ENCODE measurements at regions not wholly inside any gene's neighbourhood (a gene's known extent, or its start where the extent isn't known, plus 50 kb on each side); places are given as distances from the start of the nearest gene placed in this dataset.
"Not testable (repeated sequence)": the region's sequence is repeated elsewhere in the genome, so short reads cannot be mapped to it uniquely, and the experiment has no call there.

DNA sequence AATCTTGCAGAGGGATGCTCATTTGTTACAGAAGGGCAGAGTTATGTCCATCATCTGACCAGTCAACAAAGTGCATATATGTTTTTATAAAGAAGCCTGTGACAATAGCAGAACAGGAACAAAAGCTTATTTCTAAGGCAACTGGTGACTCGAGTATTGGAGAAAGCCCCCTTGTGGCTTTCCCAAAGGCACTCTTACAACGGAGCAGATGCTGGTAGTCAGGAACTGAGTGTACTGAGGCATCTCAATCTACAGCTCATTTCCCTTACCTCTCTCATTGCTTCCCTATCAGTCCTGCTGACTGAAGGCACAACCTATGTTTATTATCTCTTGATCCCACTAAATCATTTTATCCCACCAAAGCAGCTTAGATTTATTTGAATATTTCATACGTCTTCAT, 557.1 kb upstream of the CHAC2 start:
- ATAC-seq (ENCODE audit: insufficient number of reproducible peaks, low FRiP score, low read depth), result no peak

GRCh38 chr2:53209679-53210458, 557.7 kb upstream of the CHAC2 start:
- no peak for DNase-seq (ENCODE audit: low spot score)
- ATAC-seq (ENCODE audit: insufficient number of reproducible peaks, low FRiP score, low read depth), result no peak
- TF ChIP-seq, protein P1, sequence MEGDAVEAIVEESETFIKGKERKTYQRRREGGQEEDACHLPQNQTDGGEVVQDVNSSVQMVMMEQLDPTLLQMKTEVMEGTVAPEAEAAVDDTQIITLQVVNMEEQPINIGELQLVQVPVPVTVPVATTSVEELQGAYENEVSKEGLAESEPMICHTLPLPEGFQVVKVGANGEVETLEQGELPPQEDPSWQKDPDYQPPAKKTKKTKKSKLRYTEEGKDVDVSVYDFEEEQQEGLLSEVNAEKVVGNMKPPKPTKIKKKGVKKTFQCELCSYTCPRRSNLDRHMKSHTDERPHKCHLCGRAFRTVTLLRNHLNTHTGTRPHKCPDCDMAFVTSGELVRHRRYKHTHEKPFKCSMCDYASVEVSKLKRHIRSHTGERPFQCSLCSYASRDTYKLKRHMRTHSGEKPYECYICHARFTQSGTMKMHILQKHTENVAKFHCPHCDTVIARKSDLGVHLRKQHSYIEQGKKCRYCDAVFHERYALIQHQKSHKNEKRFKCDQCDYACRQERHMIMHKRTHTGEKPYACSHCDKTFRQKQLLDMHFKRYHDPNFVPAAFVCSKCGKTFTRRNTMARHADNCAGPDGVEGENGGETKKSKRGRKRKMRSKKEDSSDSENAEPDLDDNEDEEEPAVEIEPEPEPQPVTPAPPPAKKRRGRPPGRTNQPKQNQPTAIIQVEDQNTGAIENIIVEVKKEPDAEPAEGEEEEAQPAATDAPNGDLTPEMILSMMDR (IDR thresholded peaks at IDR 0.05), result no peak
- Histone ChIP-seq H3K4me1 (ENCODE audit: control insufficient read depth in 1 of 2, low read depth in 2 of 2) (no peaks in the 10 kb centered on the region), H3K27me3 (replicated peaks; ENCODE audit: insufficient read depth) (no peaks in the 10 kb centered on the region), H3K4me3 (no peak overlapping the region), H3K27ac (no peak overlapping the region), H3K36me3 (no peaks in the 10 kb centered on the region), H3K9me3 (no peaks in the 10 kb centered on the region)

More for the DNA sequence above, 557.1 kb upstream of the CHAC2 start:
- TF ChIP-seq, protein P1 (IDR thresholded peaks at IDR 0.05), result no peak
- Histone ChIP-seq H3K27me3 (replicated peaks; ENCODE audit: insufficient read depth) (no peaks in the 10 kb centered on the region), H3K27ac (no peak overlapping the region), H3K9me3 (no peaks in the 10 kb centered on the region), H3K4me3 (no peak overlapping the region), H3K36me3 (no peaks in the 10 kb centered on the region), H3K4me1 (ENCODE audit: control insufficient read depth in 1 of 2, low read depth in 2 of 2) (no peaks in the 10 kb centered on the region)
- DNase-seq (ENCODE audit: low spot score), result no peak

- Histone ChIP-seq H3K4me1 (ENCODE audit: control insufficient read depth in 1 of 2, low read depth in 2 of 2) (no peaks in the 10 kb centered on the region), H3K27me3 (replicated peaks; ENCODE audit: insufficient read depth) (no peaks in the 10 kb centered on the region), H3K9me3 (no peaks in the 10 kb centered on the region), H3K36me3 (no peaks in the 10 kb centered on the region), H3K4me3 (no peak overlapping the region), H3K27ac (no peak overlapping the region)
- DNase-seq (ENCODE audit: low spot score), result no peak
- TF ChIP-seq, protein P1 (IDR thresholded peaks at IDR 0.05), result no peak
- ATAC-seq (ENCODE audit: insufficient number of reproducible peaks, low FRiP score, low read depth), result no peak
Observed at GRCh38 chr2:53208815-53209214, 558.8 kb upstream of the CHAC2 start.

DNA sequence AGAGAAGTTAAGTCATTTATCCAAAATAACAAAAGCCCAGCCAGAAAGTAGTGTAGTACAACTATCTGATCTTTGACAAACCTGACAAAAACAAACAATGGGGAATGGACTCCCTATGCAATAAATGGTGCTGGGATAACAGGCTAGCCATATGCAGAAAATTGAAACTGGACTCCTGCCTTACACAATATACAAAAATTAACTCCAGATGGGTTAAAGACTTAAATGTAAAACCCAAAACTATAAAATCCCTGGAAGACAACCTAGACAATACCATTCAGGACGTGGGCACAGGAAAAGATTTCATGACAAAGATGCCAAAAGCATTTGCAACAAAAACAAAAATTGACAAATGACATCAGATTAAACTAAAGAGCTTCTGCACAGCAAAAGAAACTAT, 561.4 kb upstream of the CHAC2 start:
- not testable (repeated sequence) for H3K4me3 ChIP-seq; ATAC-seq (ENCODE audit: insufficient number of reproducible peaks, low FRiP score, low read depth); H3K9me3 ChIP-seq; H3K27me3 ChIP-seq (replicated peaks; ENCODE audit: insufficient read depth); H3K36me3 ChIP-seq; DNase-seq (ENCODE audit: low spot score); H3K4me1 ChIP-seq (ENCODE audit: control insufficient read depth in 1 of 2, low read depth in 2 of 2); H3K27ac ChIP-seq

DNA sequence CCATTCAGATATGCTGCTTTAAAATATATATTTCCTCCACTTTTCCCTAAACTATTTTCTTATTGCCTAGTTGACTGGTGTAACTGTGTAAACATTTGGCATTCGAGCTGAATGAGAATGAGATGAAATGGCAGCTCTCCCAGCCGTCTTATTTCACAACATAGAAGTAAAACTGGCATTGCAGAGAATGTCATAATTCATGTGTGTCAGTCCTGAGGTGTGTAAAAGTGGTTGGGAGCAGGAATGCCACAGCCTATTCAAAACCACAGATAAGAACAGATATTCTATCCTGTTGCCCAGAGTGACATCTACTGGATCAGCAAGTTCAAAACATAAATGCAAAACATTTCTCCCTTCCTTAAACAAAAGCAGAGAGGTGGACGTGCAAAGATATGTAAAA, 565.5 kb upstream of the CHAC2 start:
- Histone ChIP-seq H3K4me3 (no peak overlapping the region), H3K27me3 (replicated peaks; ENCODE audit: insufficient read depth) (no peaks in the 10 kb centered on the region), H3K27ac (no peak overlapping the region), H3K36me3 (no peaks in the 10 kb centered on the region), H3K4me1 (ENCODE audit: control insufficient read depth in 1 of 2, low read depth in 2 of 2) (no peaks in the 10 kb centered on the region), H3K9me3 (no peaks in the 10 kb centered on the region)
- TF ChIP-seq, protein P1 (IDR thresholded peaks at IDR 0.05), result no peak
- DNase-seq (ENCODE audit: low spot score) (no peak), ATAC-seq (ENCODE audit: insufficient number of reproducible peaks, low FRiP score, low read depth) (no peak)

DNA sequence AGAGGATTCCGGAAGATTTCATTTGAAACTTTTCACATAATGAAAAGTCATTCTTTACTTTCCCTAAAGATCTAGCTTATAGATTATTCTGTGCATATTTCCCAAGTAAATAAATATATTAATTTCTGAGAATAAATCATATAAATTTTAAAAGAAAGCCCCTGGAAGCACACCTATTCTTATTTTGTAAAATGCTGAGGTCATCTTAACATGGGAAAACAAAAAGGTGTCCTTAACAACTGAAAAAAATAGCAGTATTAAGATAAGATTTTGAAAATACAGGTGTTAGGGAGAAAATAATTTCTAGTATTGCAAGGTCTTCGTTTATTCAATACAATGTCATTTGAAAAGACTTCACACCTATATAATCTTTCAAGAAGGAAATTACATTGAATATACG, 567.5 kb upstream of the CHAC2 start:
- Histone ChIP-seq H3K9me3 (no peaks in the 10 kb centered on the region), H3K27me3 (replicated peaks; ENCODE audit: insufficient read depth) (no peaks in the 10 kb centered on the region), H3K4me1 (ENCODE audit: control insufficient read depth in 1 of 2, low read depth in 2 of 2) (no peaks in the 10 kb centered on the region), H3K4me3 (no peak overlapping the region), H3K27ac (no peak overlapping the region), H3K36me3 (no peaks in the 10 kb centered on the region)
- ATAC-seq (ENCODE audit: insufficient number of reproducible peaks, low FRiP score, low read depth), result no peak
- TF ChIP-seq, protein P1 (IDR thresholded peaks at IDR 0.05), result no peak
- DNase-seq (ENCODE audit: low spot score), result no peak

All from thoracic aorta (tissue), 2 donors.